Stimulated activated CD4-positive, alpha-beta T cell treated with anti-CD3 and anti-CD28 coated beads, Interleukin-15, amount 100 ng/mL, for 48 hours (primary cell): ENCODE measurements at regions not wholly inside any gene's neighbourhood (a gene's known extent, or its start where the extent isn't known, plus 50 kb on each side); places are given as distances from the start of the nearest gene placed in this dataset.
"Not testable (repeated sequence)": the region's sequence is repeated elsewhere in the genome, so short reads cannot be mapped to it uniquely, and the experiment has no call there.

Experiments
- DNase-seq, 2 donors: peaks; one replicate each; pipeline ENCODE4 v3.0.0-alpha.2; 2020; ENCODE audit warnings: low read depth in 2 of 2

DNA sequence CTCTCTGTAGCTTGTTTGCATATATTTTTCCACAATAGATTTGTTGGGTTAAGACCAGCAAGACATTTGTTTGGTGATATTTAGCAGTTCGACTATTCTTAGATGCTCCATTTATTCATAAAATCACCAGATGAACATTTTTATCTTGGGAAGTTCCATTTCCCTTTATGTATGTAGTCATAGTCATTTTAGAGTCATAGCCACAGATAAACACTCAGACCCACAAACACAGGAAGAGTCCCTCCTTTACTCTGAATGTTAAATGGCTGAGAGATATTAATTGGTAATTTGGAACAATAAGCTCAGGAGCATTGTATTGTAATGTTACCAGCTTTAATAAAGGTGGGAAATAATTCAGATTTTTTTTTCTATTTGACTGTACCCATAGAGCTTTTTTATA lies 1608.7 kb downstream of the STIM2 start:
- DNase-seq = no peak

DNA sequence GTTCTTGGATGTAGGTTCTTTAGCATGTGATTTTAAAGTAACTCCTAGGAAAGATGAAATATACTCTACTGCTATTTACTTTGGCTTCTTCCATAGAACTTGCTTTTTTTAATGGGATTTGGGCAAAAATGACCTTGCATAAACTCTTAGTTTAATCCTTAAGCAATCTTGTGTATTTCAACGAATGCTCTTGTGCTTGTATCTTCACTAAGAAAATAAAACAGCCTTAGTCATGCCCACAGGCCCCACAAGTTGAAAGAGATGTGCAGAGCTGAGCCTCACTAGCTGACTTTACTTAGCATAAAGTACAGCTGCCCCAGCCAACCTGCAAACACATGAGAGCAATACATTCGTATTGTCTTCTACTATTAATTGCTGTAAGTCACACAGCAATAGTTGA lies 1609.2 kb downstream of the STIM2 start:
- no peak for DNase-seq

DNA sequence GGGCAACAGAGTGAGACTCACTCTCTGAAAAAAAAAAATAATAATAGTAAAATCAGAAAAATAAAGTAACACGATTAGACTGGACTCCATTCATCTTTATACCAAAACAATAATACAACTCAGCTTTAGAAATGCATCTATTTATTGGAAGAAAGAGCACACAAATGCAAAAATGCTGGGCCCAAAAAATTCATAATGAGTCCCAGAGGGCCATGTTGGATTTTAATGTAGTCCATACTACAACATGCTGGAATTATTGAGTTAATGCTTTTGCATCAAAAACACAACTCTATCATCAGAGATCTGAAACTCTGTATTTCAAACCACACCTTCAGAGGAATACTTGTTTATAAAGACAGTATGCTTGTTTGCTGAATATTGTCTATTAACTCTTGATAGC lies 1614.7 kb downstream of the STIM2 start:
- no peak for DNase-seq

DNA sequence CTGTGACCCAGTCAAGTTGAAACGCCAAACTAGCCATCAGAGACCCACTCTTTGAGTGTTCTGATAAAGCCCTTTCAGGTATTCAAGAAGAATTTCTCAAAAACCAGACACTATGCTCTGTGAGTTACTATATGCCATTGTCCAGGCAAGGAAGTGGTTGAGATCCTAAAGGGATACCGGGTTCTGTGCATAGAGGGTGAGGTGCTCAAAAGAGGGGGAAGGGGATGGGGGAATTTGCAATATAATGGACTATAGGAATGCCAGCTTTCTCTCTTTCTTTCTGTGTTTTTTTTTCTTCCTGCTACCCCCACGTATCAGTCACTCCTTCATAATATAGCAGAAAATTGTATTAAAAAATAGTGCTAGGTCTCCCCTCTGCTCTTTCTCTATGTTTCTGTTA lies 1619.0 kb downstream of the STIM2 start:
- no peak for DNase-seq

DNA sequence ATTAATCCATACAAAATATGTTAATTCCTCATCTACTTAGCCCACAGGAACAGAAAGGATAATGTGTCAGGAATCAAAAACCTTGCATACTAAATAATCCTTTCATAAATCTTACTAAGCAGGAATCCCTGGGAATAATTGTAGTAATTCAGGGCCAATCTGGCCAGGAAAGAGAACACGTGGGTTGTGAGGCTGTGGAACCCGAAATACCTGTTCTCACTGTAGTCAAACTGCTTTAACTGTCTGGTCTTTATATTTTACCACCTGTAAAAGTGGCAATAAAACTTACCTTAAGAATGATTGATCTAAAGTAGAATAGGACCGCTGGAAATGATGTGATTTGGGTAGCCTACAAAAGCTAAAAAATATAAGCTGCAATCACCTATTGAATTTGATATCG lies 1620.9 kb downstream of the STIM2 start:
- DNase-seq = no peak

DNA sequence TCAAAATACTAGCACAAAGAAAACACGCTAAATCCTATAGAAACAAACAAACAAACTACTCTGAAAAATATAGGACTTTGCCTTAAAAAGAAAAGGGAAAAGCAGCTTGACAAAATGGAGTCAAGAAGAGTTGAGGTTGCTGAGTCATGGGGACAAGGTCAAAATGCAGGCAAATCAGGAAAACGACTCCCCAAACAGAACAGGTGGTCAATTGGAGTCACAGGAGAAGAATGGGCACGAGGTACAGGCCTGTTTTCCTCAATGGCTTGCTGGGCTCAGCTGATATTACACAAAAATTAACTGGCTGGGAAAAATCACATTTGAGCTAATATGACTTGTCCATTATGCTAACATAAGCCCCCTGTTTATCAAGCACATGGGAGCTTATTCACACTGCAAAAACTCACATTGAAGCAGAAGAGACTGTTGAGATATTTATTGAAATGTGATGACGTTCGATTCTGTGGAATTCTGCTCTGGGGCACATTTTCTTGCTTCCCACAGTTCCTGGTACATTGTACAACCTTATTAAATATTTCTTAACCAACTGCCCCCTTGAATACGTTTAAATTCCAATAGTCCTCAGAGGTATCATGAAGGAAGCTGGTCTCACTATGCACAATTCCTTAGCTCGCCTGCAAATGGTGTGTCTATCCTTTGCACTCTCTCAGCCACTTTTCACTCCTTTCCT lies 1622.1 kb downstream of the STIM2 start:
- DNase-seq = no peak

DNA sequence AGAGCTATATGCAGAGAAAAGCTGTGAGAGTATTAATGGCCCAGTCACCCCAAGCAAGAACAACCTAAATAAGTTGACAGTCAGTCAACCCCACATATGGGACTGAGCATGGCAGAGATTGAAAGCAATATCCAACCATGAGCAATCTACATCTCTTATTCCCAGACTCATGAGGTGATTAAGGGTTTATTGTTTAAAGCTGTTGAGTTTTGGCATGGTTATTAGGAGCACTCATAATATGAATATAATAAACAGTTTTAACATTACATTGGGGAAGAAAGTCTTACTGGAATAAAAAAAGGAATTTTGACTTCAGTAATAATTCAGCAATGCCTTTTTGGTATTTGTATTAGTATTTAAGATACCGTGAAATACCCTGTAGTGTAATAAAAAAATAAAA lies 1627.4 kb downstream of the STIM2 start:
- DNase-seq = no peak

DNA sequence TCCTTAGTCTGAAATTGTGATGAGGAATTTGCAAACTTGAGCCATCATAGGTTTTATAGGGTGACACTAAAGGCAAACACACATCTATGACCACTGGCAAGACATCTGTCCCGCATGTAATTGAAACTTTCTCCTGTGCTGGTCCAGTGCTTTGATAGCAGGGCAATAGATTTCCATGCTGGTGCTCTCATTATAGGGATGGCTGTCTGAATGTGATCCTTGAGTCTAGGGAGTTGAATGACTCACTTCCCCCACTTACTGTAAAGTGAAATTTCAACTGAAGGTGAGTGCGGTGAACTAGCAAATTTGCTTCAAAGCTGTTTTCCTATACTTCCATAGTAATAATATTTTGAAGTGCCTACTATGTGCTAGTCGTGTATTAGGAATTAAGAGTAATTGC lies 1630.0 kb downstream of the STIM2 start:
- no peak for DNase-seq

DNA sequence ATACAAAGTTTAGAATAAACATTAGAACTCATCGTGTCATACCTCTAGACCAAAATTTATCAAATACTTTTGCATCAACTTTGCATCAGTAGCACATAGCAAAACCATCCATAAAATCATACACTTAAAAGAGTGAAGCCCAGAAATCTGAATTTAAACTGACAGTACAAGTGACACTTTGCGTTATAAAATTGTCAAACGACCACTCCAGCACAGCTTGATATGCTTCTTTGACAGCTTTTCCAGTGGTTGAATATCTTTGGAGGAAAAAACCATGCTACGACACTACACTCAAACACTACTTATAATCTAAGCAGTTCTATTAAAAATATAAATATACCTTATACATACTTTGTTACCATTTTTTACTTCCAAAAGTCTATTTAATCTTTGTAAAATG lies 1644.4 kb downstream of the STIM2 start:
- DNase-seq = no peak

DNA sequence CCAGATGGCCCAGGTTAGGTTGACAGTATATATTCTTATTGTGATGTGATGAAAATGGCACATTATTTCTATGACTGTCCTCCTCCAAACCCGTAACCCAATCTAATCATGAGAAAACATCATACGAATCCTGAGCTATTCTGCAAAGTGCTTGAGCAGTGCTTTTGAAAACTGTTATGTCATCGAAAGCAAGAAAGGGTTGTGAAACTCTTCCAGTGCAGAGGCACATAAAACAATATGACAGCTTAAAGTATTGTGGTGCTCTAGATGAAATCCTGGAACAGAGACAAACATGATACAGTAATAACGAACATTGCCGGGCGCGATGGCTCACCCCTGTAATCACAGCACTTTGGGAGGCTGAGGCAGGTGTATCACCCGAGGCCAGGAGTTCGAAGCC lies 1648.0 kb downstream of the STIM2 start:
- DNase-seq = no peak

DNA sequence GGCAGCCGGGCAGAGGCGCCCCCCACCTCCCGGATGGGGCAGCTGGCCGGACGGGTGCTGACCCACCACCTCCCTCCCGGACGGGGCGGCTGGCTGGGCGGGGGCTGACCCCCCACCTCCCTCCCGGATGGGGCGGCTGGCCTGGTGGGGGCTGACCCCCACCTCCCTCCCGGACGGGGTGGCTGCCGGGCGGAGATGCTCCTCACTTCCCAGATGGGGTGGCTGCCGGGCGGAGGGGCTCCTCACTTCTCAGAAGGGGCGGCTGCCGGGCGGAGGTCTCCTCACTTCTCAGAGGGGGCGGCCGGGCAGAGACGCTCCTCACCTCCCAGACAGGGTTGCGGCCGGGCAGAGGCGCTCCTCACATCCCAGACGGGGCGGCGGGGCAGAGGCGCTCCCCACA lies 1654.1 kb downstream of the STIM2 start:
- DNase-seq = not testable (repeated sequence)

DNA sequence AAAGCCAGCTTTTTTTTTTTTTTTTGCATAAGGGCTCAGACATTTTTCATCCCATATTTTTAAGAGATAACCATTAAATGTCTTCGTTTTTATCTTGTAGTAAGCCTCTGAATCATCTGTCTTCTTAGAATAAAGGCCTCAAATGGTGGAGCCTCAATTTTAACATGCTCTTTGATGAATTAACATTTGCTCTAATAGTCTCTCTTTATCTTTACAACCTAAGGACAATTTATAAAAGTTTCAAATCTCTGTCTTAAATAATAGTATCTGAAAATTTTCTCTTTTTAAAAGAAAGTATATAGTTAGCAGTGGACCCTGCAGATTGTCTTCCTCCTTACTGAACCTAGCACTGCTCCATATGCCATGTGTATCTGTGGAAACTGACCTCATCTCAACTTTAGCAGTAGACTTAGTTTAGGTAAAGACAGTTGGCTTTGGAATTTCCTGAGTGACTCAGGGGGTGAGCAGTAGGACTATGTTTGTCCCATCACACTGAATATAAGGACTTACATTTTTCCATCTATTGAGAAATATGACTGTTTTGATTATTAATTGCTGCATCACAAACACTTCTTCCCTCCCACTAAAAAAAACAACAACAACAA lies 1658.0 kb downstream of the STIM2 start:
- no peak for DNase-seq

DNA sequence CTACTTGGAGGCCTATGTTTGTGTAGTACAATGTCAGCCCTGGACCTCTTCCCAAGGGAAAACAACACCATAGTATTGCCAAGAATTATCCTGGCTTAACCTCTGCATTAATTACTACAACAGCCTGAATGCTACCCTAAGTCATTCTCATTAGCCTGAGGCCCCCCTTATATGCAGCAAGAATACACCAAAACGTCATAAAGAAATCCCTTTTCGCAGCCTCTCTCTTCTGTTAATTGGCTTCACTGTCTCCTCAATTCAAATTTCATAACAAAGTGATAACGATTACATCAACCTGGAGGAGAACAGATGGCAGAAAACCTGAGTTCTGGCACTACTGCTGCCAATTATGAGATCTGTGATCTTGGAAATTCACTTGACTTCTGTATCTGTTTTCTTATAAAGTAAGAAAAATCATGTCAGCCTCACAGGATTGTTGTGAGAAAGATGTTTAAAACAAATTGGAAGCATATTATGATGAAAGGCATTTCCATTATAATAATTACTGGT lies 1663.1 kb downstream of the STIM2 start:
- DNase-seq = no peak

DNA sequence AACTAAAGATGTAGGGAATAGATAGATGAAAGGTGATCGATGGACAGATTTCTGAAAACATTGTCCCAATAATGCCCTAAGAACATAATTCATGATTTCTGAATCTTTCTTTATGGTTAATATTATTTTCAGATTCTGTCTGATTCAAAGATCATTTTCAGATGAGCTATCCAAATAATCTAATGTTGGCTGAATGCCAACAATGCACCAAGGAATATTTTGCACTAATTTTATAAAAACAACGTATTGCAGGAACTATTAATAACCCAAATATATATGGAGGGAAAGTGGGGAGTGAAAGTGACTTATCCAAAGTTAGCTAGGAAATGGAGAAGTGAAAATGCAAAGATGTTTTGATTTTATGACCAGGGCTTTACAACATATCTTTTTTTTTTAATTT lies 1675.5 kb downstream of the STIM2 start:
- no peak for DNase-seq

DNA sequence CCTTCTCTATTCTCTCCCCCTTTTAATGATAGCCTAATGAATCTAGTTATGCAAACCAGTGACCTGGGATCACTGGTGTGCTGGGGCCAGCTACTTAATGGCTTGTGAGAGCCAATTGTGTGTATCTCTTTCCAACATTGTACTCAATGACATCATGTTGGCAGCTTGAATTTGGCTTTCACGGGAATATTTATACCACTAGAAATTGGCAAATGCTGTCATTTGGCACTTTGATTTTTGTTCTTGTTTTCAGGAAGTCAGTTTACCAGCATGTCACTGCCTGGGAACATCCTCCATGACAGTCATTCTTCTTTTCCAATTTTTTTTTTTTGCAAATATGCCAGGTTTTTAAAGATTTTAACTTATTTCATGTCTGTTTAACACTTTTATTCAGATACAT lies 1685.3 kb downstream of the STIM2 start:
- DNase-seq = no peak

DNA sequence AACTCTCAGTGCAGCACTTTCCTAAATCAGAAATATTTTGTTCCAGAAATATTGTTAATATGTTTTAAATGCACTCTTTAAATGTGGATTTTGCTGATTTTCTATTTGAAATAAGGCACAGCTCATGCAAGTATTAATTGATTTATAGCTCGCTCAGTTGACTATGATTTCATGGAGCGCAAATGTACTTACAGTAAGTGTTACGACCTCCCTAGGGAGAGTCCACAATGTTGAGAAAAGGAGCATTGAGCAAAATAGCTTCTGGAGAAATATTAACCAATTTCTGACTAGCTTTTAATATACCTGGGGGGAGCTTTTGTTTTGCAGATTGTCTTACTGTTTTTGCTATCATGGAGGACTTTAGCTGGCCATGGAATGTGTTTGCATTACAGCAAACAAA lies 1687.5 kb downstream of the STIM2 start:
- DNase-seq = no peak

DNA sequence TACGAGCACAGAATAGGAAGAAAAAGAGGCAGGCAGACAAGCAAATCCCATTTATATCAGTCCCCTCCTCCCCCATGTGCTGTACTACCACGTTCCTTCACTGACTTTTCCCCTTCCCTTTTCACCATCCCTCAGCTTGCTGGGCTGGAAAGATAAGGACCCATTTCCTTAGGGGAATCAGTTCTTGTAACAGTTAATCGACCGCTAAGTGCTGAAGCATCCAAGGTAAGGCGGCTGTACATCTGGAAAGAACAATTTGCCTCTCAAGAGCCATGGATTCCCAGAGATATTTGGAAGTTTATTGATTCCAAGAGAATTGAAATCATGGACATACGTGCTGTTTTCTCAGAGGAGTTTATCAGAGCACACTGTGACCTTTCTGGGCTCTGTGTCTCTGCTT lies 1688.0 kb downstream of the STIM2 start:
- DNase-seq = no peak

DNA sequence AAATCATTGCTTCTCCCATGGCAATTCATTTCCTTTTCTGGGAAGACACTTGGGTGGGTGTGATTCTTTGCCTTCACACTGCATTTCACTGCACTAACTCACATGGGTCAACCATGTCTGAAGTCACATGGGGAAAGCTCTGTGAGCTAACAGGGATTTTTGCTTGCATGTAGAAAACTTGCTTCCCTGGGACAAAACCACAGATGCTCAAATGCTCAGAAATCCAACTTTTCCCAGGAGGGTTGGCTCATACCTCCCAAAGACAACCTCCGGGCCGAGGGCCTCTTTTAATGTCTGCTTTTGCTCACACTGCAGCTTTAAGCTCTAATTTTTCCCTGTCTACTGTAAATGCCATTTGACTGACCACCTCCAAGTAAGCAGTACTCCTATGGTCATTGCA lies 1695.2 kb downstream of the STIM2 start:
- no peak for DNase-seq

DNA sequence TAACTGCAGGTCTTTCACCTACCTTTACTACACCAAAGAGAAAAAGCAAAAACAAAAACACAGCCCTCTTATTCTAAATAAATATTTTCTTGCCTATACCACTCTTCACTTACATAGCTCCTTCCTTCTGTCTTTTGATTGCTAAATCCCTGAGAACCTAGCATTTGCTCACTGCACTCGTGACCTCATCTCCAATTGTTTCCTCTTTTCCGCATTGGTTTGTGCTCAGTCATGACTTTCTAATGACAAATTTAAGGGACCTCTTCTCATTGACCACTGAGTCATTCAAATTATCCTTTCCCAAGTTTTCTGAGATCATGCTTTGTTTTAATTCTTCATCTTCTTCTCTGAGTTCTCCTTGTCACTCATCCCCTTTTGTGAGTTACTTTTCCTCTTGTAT lies 1697.1 kb downstream of the STIM2 start:
- no peak for DNase-seq

DNA sequence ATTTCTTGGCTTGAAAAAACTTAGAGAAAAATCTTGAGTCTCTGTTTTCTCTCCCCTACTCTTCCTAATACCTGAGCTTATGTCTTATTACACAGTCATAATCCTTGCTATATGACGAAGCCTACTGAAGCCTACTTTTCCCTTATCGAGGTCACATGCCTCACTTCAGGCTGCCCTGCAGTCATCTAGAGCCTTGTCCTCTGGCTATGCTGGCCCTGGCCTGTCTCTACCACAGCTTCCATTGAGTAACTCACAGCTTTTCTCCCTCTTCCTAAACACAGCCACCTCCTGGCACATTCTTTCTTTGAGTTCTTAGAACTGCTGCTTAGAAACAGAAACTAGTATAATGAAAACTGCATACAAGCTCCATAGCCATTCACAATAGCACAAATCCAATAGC lies 1698.3 kb downstream of the STIM2 start:
- DNase-seq = no peak

DNA sequence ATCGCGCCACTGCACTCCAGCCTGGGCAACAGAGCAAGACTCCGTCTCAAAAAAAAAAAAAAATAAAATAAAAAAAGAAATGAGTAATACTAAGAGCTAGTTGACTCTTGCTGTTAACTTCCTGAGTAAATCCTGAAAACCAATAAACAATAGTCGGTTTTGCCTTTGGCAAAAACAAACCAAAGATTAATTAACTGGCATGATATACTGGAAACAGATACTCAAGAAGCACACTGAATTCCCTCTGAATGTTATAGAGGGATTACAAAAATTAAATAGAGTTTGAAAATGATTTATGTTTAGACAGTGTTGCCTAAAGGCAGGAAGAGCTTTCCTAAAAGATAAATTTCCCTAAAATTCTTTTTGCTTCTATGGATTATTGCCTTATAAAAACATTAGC lies 1702.3 kb downstream of the STIM2 start:
- no peak for DNase-seq

DNA sequence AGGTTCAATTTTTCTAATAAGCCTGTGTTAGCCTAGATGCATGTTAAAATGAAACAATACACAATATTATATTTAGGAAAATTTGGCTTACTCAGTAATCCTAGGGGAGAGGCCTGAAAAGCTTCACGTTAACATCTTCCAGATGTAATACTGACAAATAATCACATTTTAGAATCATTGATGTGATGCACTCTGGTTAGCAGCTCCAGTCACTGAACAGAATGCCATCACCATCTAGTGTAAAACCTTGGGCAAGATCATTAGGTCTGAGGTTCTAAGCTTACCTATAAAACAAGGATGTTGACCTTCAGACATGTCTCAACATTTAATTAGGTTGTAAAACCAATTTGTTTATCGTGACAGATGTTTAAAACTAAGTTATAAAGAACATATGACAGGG lies 1704.8 kb downstream of the STIM2 start:
- no peak for DNase-seq

DNA sequence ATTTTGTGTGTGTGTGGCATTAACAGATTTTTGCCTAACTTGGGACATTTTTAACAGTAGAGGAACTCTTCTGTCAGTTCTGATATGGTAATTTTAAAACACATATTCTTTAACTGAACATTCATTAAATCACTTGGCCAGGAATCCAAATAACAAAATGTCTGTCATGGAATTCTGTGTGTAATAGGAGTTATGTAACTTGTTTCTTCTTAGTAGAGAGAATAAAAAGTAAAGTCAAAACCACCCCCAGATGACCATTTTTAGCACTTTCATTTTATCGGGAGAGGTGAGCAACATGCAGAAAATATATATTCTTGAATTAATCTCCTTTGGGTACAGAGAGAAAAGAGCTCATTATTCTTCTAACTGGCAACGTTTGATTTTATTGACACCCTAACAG lies 1740.3 kb downstream of the STIM2 start:
- no peak for DNase-seq

DNA sequence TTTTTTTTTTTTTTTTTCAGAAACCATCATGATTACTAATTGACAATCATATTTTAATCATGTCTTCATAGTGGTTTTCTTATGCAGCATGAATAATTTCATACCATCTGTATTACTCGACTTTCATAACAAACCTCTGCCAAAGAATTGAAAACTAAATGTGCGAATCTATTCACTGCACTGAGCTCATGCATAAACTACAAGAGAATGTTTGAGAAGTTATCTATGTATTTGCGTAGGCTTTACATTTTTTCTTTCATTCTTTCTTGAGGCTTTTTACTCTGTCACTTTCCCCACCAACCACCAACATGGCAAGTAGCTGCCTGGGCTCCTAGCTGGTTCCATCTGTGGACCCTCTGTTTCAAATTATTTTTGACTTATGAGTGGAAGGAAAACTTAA lies 1761.0 kb downstream of the STIM2 start:
- no peak for DNase-seq
